Uterus (tissue), 2 donors: ENCODE measurements at regions not wholly inside any gene's neighbourhood (a gene's known extent, or its start where the extent isn't known, plus 50 kb on each side); places are given as distances from the start of the nearest gene placed in this dataset.

Experiments used
- CTCF ChIP-seq, 4 experiments: fragments of 200-600 bp in 2 of 4; fragments of 450-650 bp in 2 of 4; sonication (generic) in 2 of 4; IDR thresholded peaks; one replicate each; pipeline ENCODE4 v1.5.1; 2016 to 2019; ENCODE audit warnings: antibody characterized with exemption in 4 of 4, mild to moderate bottlenecking in 2 of 4, moderate library complexity in 1 of 4
- POLR2A ChIP-seq, 2 donors: fragments of 450-650 bp; IDR thresholded peaks; one replicate each; pipeline ENCODE4 v1.6.1; 2016; ENCODE audit warnings: antibody characterized with exemption in 2 of 2, mild to moderate bottlenecking in 1 of 2, moderate library complexity in 1 of 2

- TF ChIP-seq CTCF (IDR thresholded peaks at IDR 0.05): no peak
- no peak for TF ChIP-seq POLR2A (IDR thresholded peaks at IDR 0.05)
These were observed 245.7 kb downstream of the WDR11 start for GRCh38 chr10:121096617-121097431.
